H9 (cell line): ENCODE measurements at regions not wholly inside any gene's neighbourhood (a gene's known extent, or its start where the extent isn't known, plus 50 kb on each side); places are given as distances from the start of the nearest gene placed in this dataset.

Experiments
- DNase-seq: peaks from one replicate; pipeline ENCODE4 v3.0.0-alpha.2; 2017
- H2AFZ ChIP-seq: one replicate; pipeline ENCODE4 v1.6.1; 2013; ENCODE audit warnings: mild to moderate bottlenecking, low read length, control low read depth, moderate library complexity
- H2AK5ac ChIP-seq: 2 replicates; pipeline ENCODE4 v1.6.1; 2013; ENCODE audit warnings: low read length, control low read depth, mixed read lengths; ENCODE audit not compliant: insufficient read length
- H2BK120ac ChIP-seq: one replicate; pipeline ENCODE4 v1.6.1; 2013; ENCODE audit warnings: low read depth, mild to moderate bottlenecking, low read length, control low read depth, inconsistent platforms; ENCODE audit not compliant: poor library complexity, severe bottlenecking
- H2BK12ac ChIP-seq: 2 replicates; pipeline ENCODE4 v1.6.1; 2013; ENCODE audit warnings: low read length, control low read depth, mixed read lengths, low read depth; ENCODE audit not compliant: insufficient read length
- H2BK15ac ChIP-seq: 2 replicates; pipeline ENCODE4 v1.6.1; 2013; ENCODE audit warnings: low read depth, low read length, control low read depth
- H2BK20ac ChIP-seq: one replicate; pipeline ENCODE4 v1.6.1; 2013; ENCODE audit warnings: low read depth, mild to moderate bottlenecking, low read length, control low read depth, inconsistent platforms; ENCODE audit not compliant: poor library complexity, severe bottlenecking
- H2BK5ac ChIP-seq: 2 replicates; pipeline ENCODE4 v1.6.1; 2013; ENCODE audit warnings: low read length, control low read depth, mixed read lengths; ENCODE audit not compliant: insufficient read length
- H3K14ac ChIP-seq: 2 replicates; pipeline ENCODE4 v1.6.1; 2013; ENCODE audit warnings: low read length, control low read depth; ENCODE audit not compliant: insufficient read depth
- H3K18ac ChIP-seq: 2 replicates; pipeline ENCODE4 v1.6.1; 2013; ENCODE audit warnings: low read depth, mild to moderate bottlenecking, mixed read lengths, low read length, control low read depth; ENCODE audit not compliant: insufficient read length
- H3K23ac ChIP-seq: 2 replicates; pipeline ENCODE4 v1.6.1; 2013; ENCODE audit warnings: low read length, control low read depth, mixed read lengths, low read depth; ENCODE audit not compliant: insufficient read length
- H3K23me2 ChIP-seq: 2 replicates; pipeline ENCODE4 v1.6.1; 2013; ENCODE audit warnings: low read depth, mild to moderate bottlenecking, mixed read lengths, low read length, control low read depth; ENCODE audit not compliant: insufficient read length, poor library complexity, severe bottlenecking
- H3K27ac ChIP-seq: 2 replicates; pipeline ENCODE4 v1.5.1; 2013; ENCODE audit warnings: low read length, control low read depth, mixed read lengths, low read depth; ENCODE audit not compliant: insufficient read length
- H3K27me3 ChIP-seq: 2 replicates; pipeline ENCODE4 v1.6.1; 2013; ENCODE audit warnings: low read length, control low read depth, inconsistent platforms; ENCODE audit not compliant: insufficient read depth
- H3K4ac ChIP-seq: 2 replicates; pipeline ENCODE4 v1.6.1; 2013; ENCODE audit warnings: low read depth, mild to moderate bottlenecking, control low read depth, inconsistent platforms, low read length, moderate library complexity
- H3K4me1 ChIP-seq: 2 replicates; pipeline ENCODE4 v1.6.1; 2013; ENCODE audit warnings: low read length, control low read depth, inconsistent platforms; ENCODE audit not compliant: insufficient read depth
- H3K4me2 ChIP-seq: 2 replicates; pipeline ENCODE4 v1.6.1; 2013; ENCODE audit warnings: low read length, control low read depth, mixed read lengths; ENCODE audit not compliant: insufficient read length, insufficient read depth
- H3K56ac ChIP-seq: 2 replicates; pipeline ENCODE4 v1.6.1; 2013; ENCODE audit warnings: low read depth, mild to moderate bottlenecking, mixed read lengths, low read length, control low read depth; ENCODE audit not compliant: insufficient read length
- H3K79me1 ChIP-seq: 2 replicates; pipeline ENCODE4 v1.6.1; 2013; ENCODE audit warnings: low read depth, mild to moderate bottlenecking, moderate library complexity, low read length, control low read depth, inconsistent platforms; ENCODE audit not compliant: insufficient read depth, poor library complexity, severe bottlenecking
- H3K79me2 ChIP-seq: 2 replicates; pipeline ENCODE4 v1.6.1; 2013; ENCODE audit warnings: low read length, control low read depth, inconsistent platforms; ENCODE audit not compliant: insufficient read depth
- H3K9ac ChIP-seq: 2 replicates; pipeline ENCODE4 v1.6.1; 2013; ENCODE audit warnings: low read length, control low read depth, mixed read lengths; ENCODE audit not compliant: insufficient read length; ENCODE audit errors: extremely low read depth
- H3K9me3 ChIP-seq: one replicate; pipeline ENCODE4 v1.6.1; 2013; ENCODE audit warnings: low read depth, low read length, inconsistent platforms; ENCODE audit not compliant: control insufficient read depth
- H3T11ph ChIP-seq: one replicate; pipeline ENCODE4 v1.6.1; 2013; ENCODE audit warnings: mild to moderate bottlenecking, low read length, control low read depth, inconsistent platforms
- H4K20me1 ChIP-seq: one replicate; pipeline ENCODE4 v1.6.1; 2013; ENCODE audit not compliant: control insufficient read depth, insufficient read length, insufficient read depth
- H4K5ac ChIP-seq: 2 replicates; pipeline ENCODE4 v1.6.1; 2013; ENCODE audit warnings: low read depth, mild to moderate bottlenecking, mixed read lengths, low read length, control low read depth; ENCODE audit not compliant: insufficient read length
- H4K8ac ChIP-seq: replicated peaks from 2 replicates; pipeline ENCODE4 v1.6.1; 2013; ENCODE audit warnings: low read length, control low read depth, mixed read lengths, low read depth; ENCODE audit not compliant: insufficient read length
- H4K91ac ChIP-seq: 2 replicates; pipeline ENCODE4 v1.6.1; 2013; ENCODE audit warnings: low read depth, mild to moderate bottlenecking, moderate library complexity, mixed read lengths, low read length, control low read depth; ENCODE audit not compliant: insufficient read length
- H3K27ac Mint-ChIP-seq, 3 experiments: 2 replicates in 2 of 3; 3 replicates in 1 of 3; pipeline ENCODE4 v1.8.0; 2020 to 2021; ENCODE audit warnings: mixed read lengths in 3 of 3, mild to moderate bottlenecking in 1 of 3, moderate library complexity in 1 of 3
- H3K27me3 Mint-ChIP-seq: 2 replicates; pipeline ENCODE4 v1.8.0; 2021; ENCODE audit warnings: low read depth, mild to moderate bottlenecking, moderate library complexity, mixed read lengths
- H3K36me3 Mint-ChIP-seq, 3 experiments: 2 replicates in 2 of 3; 3 replicates in 1 of 3; pipeline ENCODE4 v1.8.0; 2020 to 2021; ENCODE audit warnings: low read depth in 3 of 3, mixed read lengths in 3 of 3; ENCODE audit not compliant: insufficient read depth in 1 of 3
- H3K4me1 Mint-ChIP-seq, 2 experiments: 2 replicates each; pipeline ENCODE4 v1.8.0; 2020; ENCODE audit warnings: mixed read lengths in 2 of 2
- H3K4me3 Mint-ChIP-seq, 2 experiments: 2 replicates in 1 of 2; 3 replicates in 1 of 2; pipeline ENCODE4 v1.8.0; 2020 to 2021; ENCODE audit warnings: mild to moderate bottlenecking in 2 of 2, mixed read lengths in 2 of 2, moderate library complexity in 1 of 2
- H3K9me3 Mint-ChIP-seq, 2 experiments: 2 replicates in 1 of 2; 3 replicates in 1 of 2; pipeline ENCODE4 v1.8.0; 2020; ENCODE audit warnings: mild to moderate bottlenecking in 2 of 2, mixed read lengths in 2 of 2, moderate library complexity in 1 of 2
- CTCF ChIP-seq: fragments of 200-600 bp; sonication (generic); conservative IDR thresholded peaks from 3 replicates; pipeline ENCODE4 v1.8.0; 2021; ENCODE audit warnings: antibody characterized with exemption, mild to moderate bottlenecking
- WGBS: extraction: QIAGEN DNeasy Blood & Tissue Kit; methylation state at CpG from one replicate; pipeline ENCODE4 v1.1.7; 2013; ENCODE audit warnings: missing lambda C conversion rate, low lambda C conversion rate, mixed read lengths; ENCODE audit not compliant: insufficient read length; ENCODE audit errors: extremely low coverage; 5-methylcytosine and 5-hydroxymethylcytosine counted together

- Histone ChIP-seq H3K23ac (no peak overlapping the region), H3K14ac (no peak overlapping the region), H3K9me3 (no peaks in the 10 kb centered on the region), H3K23me2 (no peaks in the 10 kb centered on the region), H3K4me1 (no peaks in the 10 kb centered on the region; the same call in 1 of the 2 replicates), H3K9ac (no peak overlapping the region), H2BK20ac (no peak overlapping the region), H2BK120ac (no peak overlapping the region), H2BK15ac (no peak overlapping the region), H3K27me3 (no peaks in the 10 kb centered on the region), H4K91ac (no peak overlapping the region), H2AFZ (no peak overlapping the region), H3K79me1 (no peaks in the 10 kb centered on the region), H2BK12ac (no peak overlapping the region), H3K4ac (no peak overlapping the region), H4K5ac (no peak overlapping the region), H3T11ph (no peak overlapping the region), H3K4me2 (no peak overlapping the region), H2AK5ac (no peak overlapping the region), H3K18ac (no peak overlapping the region), H3K79me2 (no peaks in the 10 kb centered on the region), H4K20me1 (no peaks in the 10 kb centered on the region), H3K27ac (no peak overlapping the region), H3K56ac (no peak overlapping the region), H2BK5ac (no peak overlapping the region), H4K8ac (no peak overlapping the region)
- Mint-ChIP-seq H3K9me3 (peaks cover 2 to 57% of the 10 kb centered on the region in 2 experiments; a peak in 2 of 5 replicates), H3K27me3 (peaks cover 6% of the 10 kb centered on the region), H3K4me1 (peaks cover 4 to 10% of the 10 kb centered on the region in 2 experiments), H3K4me3 (no peak overlapping the region), H3K36me3 (no peaks in the 10 kb centered on the region; a peak in 2 of 7 replicates), H3K27ac (no peak overlapping the region)
- DNase-seq = no peak
- no peak for TF ChIP-seq CTCF
- WGBS = no CpG with 5 or more reads among the region's 2 CpGs
Observed at GRCh38 chrX:9367421-9367820, 97.4 kb upstream of the TBL1X start.
